HEK293 (cell line): ENCODE measurements at regions not wholly inside any gene's neighbourhood (a gene's known extent, or its start where the extent isn't known, plus 50 kb on each side); places are given as distances from the start of the nearest gene placed in this dataset.
A peak's percentile ranks its signal among the peaks of the same experiment; 100 is the strongest.

Experiments used
- CTCF ChIP-seq: fragments of 450-650 bp; formaldehyde crosslinking; IDR thresholded peaks from 2 replicates; pipeline ENCODE4 v1.5.1; 2016; ENCODE audit warnings: missing biosample characterization, missing genetic modification characterization
- ZFP41 ChIP-seq: fragments of 450-650 bp; formaldehyde crosslinking; IDR thresholded peaks from 2 replicates; pipeline ENCODE4 v1.5.1; 2016; ENCODE audit warnings: missing biosample characterization, missing genetic modification characterization, borderline replicate concordance
- ZNF423 ChIP-seq: fragments of 450-650 bp; formaldehyde crosslinking; IDR thresholded peaks from 2 replicates; pipeline ENCODE4 v1.5.1; 2016; ENCODE audit warnings: missing biosample characterization, missing genetic modification characterization
- ZNF558 ChIP-seq: fragments of 450-650 bp; formaldehyde crosslinking; IDR thresholded peaks from 2 replicates; pipeline ENCODE4 v1.5.1; 2016; ENCODE audit warnings: missing biosample characterization, missing genetic modification characterization
- ZSCAN5A ChIP-seq: fragments of 450-650 bp; formaldehyde crosslinking; IDR thresholded peaks from 2 replicates; pipeline ENCODE4 v1.5.1; 2016; ENCODE audit warnings: missing biosample characterization, missing genetic modification characterization

GRCh38 chr2:162890690-162891311 is 52.2 kb upstream of the KCNH7 start:
- TF ChIP-seq CTCF (tag by site-specific recombination): 0 out of 2 replicates have a peak, but pooled peaks have one; percentile 33
- no peak for TF ChIP-seq ZNF423 (tag by site-specific recombination)
- TF ChIP-seq ZFP41 (tag by site-specific recombination): no peak
- TF ChIP-seq ZNF558 (tag by site-specific recombination): no peak
- no peak for TF ChIP-seq ZSCAN5A (tag by site-specific recombination)
